ENCODE measurements at regions not wholly inside any gene's neighbourhood (a gene's known extent, or its start where the extent isn't known, plus 50 kb on each side); places are given as distances from the start of the nearest gene placed in this dataset.

GRCh38 chr20:19001177-19001576 lies 187.6 kb downstream of the SCP2D1 start:
- DNase-seq = no peak

GRCh38 chr20:19003366-19004336 lies 190.1 kb downstream of the SCP2D1 start:
- DNase-seq = no peak

- no peak for DNase-seq
Measured at GRCh38 chr20:19004975-19005374, 191.4 kb downstream of the SCP2D1 start.

GRCh38 chr20:19008497-19008896 lies 194.9 kb downstream of the SCP2D1 start:
- no peak for DNase-seq

GRCh38 chr20:19009081-19009688 lies 195.6 kb downstream of the SCP2D1 start:
- DNase-seq = no peak

- DNase-seq = no peak
Measured at GRCh38 chr20:19012676-19013075, 199.1 kb downstream of the SCP2D1 start.

GRCh38 chr20:19013907-19014306 lies 198.5 kb upstream of the SLC24A3 start:
- DNase-seq = no peak

- peak; percentile 55 for DNase-seq
Measured at GRCh38 chr20:19015351-19016139, 196.9 kb upstream of the SLC24A3 start.

- no peak for DNase-seq
Measured at GRCh38 chr20:19016140-19016497, 196.3 kb upstream of the SLC24A3 start.

- no peak for DNase-seq
Measured at GRCh38 chr20:19017104-19017690, 195.2 kb upstream of the SLC24A3 start.

GRCh38 chr20:19018881-19019280 lies 193.6 kb upstream of the SLC24A3 start:
- no peak for DNase-seq

- DNase-seq = no peak
Measured at GRCh38 chr20:19019734-19020364, 192.6 kb upstream of the SLC24A3 start.

- DNase-seq = no peak
Measured at GRCh38 chr20:19021406-19022117, 190.9 kb upstream of the SLC24A3 start.

GRCh38 chr20:19022118-19022575 lies 190.3 kb upstream of the SLC24A3 start:
- DNase-seq = no peak

- DNase-seq = no peak
Measured at GRCh38 chr20:19022791-19023448, 189.5 kb upstream of the SLC24A3 start.

- DNase-seq = no peak
Measured at GRCh38 chr20:19024296-19025035, 188.0 kb upstream of the SLC24A3 start.

GRCh38 chr20:19025430-19026120 lies 186.9 kb upstream of the SLC24A3 start:
- DNase-seq = no peak

- DNase-seq = peak; percentile 53
Measured at GRCh38 chr20:19026121-19026878, 186.1 kb upstream of the SLC24A3 start.
